Calu3 (cell line): ENCODE measurements at regions not wholly inside any gene's neighbourhood (a gene's known extent, or its start where the extent isn't known, plus 50 kb on each side); places are given as distances from the start of the nearest gene placed in this dataset.

Experiments used
- BruUV-seq: library from RNA; stranded (reverse); fragments of 400-500 nt; replicated peaks from 2 replicates; lab custom pipeline; 2021; lab: Mats Ljungman, UMichigan
- CTCF ChIA-PET: fragments of 300-600 bp; sonication (Branson Sonifier 250); formaldehyde crosslinking; loops from one replicate; lab custom pipeline; 2022; ENCODE audit warnings: antibody characterized with exemption; lab: Charles Lee
- DNase-seq: peaks from one replicate; pipeline ENCODE4 v3.0.0; 2022
- H3K27ac Mint-ChIP-seq: one replicate; pipeline ENCODE4 v1.8.0; 2022; ENCODE audit warnings: mixed read lengths; ENCODE audit not compliant: unreplicated experiment
- H3K27me3 Mint-ChIP-seq: one replicate; pipeline ENCODE4 v1.8.0; 2022; ENCODE audit warnings: mixed read lengths; ENCODE audit not compliant: unreplicated experiment
- H3K36me3 Mint-ChIP-seq: one replicate; pipeline ENCODE4 v1.8.0; 2022; ENCODE audit warnings: mild to moderate bottlenecking, moderate library complexity, mixed read lengths; ENCODE audit not compliant: insufficient read depth, unreplicated experiment
- H3K4me1 Mint-ChIP-seq: one replicate; pipeline ENCODE4 v1.8.0; 2022; ENCODE audit warnings: mild to moderate bottlenecking, low read depth, mixed read lengths; ENCODE audit not compliant: unreplicated experiment
- H3K4me3 Mint-ChIP-seq: one replicate; pipeline ENCODE4 v1.8.0; 2022; ENCODE audit warnings: mild to moderate bottlenecking, low read depth, moderate library complexity, mixed read lengths; ENCODE audit not compliant: unreplicated experiment
- H3K9me3 Mint-ChIP-seq: one replicate; pipeline ENCODE4 v1.8.0; 2022; ENCODE audit warnings: low read depth, mixed read lengths; ENCODE audit not compliant: unreplicated experiment
- CTCF ChIP-seq: fragments of 200-600 bp; IDR thresholded peaks from one replicate; pipeline ENCODE4 v1.8.0; 2022; ENCODE audit warnings: antibody characterized with exemption; ENCODE audit not compliant: unreplicated experiment
- intact Hi-C: fragments of 100-400 bp; cut with micrococcal nuclease; formaldehyde crosslinking; loops from one replicate; pipeline ENCODE4 v1.10.0; 2022; ENCODE audit not compliant: unreplicated experiment

DNA sequence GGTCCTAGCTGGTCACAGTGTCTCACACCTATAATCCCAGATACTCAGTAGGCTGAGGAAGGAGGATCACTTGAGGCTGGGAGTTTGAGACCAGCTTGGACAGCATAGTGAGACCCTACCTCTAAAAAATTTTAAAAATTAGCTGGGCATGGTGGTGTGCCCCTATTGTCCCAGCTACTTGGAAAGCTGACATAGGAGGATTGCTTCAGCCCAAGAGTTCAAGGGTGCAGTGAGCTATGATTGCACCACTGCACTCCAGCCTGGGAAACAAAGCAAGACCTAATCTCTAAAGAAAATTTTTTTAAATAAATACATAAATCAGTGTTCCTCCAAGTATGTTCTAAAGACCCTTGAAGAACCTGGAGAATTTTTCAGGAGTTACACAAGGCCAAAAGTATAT is 50.6 kb upstream of the GNAO1 start:
- Mint-ChIP-seq H3K4me1 (peaks cover 9% of the 10 kb centered on the region), H3K9me3 (no peaks in the 10 kb centered on the region), H3K36me3 (no peaks in the 10 kb centered on the region), H3K4me3 (no peak overlapping the region), H3K27me3 (peaks cover 37% of the 10 kb centered on the region), H3K27ac (no peak overlapping the region)
- DNase-seq, result no peak
- no peak for TF ChIP-seq CTCF
- CTCF ChIA-PET, result no interaction called here
- intact Hi-C loops, result no loop called here
- no TSS peak for BruUV-seq

GRCh38 chr16:56137269-56137668 is 54.0 kb upstream of the GNAO1 start:
- CTCF ChIA-PET, result interaction anchor here (0.7 kb wide), 1 partner anchor 616 kb away, joined by 6 read pairs; no protein-coding TSS in a partner anchor
- no TSS peak for BruUV-seq
- H3K27ac Mint-ChIP-seq, result no peak overlapping the region
- no peak overlapping the region for H3K4me3 Mint-ChIP-seq
- no peaks in the 10 kb centered on the region for H3K36me3 Mint-ChIP-seq
- intact Hi-C loops, result loop anchor here (10.0 kb wide), 2 partner anchors 178 to 192 kb away; no protein-coding TSS in a partner anchor
- H3K9me3 Mint-ChIP-seq, result no peaks in the 10 kb centered on the region
- no peak for TF ChIP-seq CTCF
- no peak for DNase-seq
- H3K27me3 Mint-ChIP-seq, result peaks cover 18% of the 10 kb centered on the region
- peaks cover 9% of the 10 kb centered on the region for H3K4me1 Mint-ChIP-seq

GRCh38 chr16:56136256-56136655 is 55.0 kb upstream of the GNAO1 start:
- no peak for TF ChIP-seq CTCF
- BruUV-seq, result no TSS peak

DNA sequence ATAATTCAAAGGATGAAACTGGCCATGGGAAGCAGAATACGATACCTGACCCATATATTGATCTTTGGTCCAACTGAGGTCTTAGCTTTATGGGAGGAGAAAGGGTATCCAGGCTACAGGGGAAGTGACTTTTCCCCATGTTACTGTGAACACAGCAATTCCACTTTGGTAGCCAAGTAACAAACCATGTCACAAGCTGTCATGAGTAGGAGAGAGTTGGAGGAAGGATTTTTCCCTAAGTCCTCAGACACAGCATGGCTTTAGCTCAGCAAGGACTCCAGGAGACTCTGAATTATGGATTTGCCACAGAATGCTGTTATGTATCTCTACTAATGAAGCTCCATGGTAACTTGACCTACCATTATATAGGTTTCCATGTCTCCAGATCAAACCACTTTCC is 56.5 kb upstream of the GNAO1 start:
- no peak overlapping the region for H3K4me3 Mint-ChIP-seq
- DNase-seq, result no peak
- H3K4me1 Mint-ChIP-seq, result peaks cover 9% of the 10 kb centered on the region
- no peaks in the 10 kb centered on the region for H3K36me3 Mint-ChIP-seq
- intact Hi-C loops, result loop anchor here (10.0 kb wide), 2 partner anchors 180 to 190 kb away; no protein-coding TSS in a partner anchor
- no peak for TF ChIP-seq CTCF
- BruUV-seq, result no TSS peak
- peaks cover 18% of the 10 kb centered on the region for H3K27me3 Mint-ChIP-seq
- H3K27ac Mint-ChIP-seq, result no peak overlapping the region
- CTCF ChIA-PET, result interaction anchor here (0.6 kb wide), 1 partner anchor 12 kb away, joined by 3 read pairs; no protein-coding TSS in a partner anchor
- H3K9me3 Mint-ChIP-seq, result no peaks in the 10 kb centered on the region

More at GRCh38 chr16:56136256-56136655, 55.0 kb upstream of the GNAO1 start:
- Mint-ChIP-seq H3K4me3 (no peak overlapping the region), H3K27ac (no peak overlapping the region), H3K4me1 (peaks cover 9% of the 10 kb centered on the region), H3K27me3 (peaks cover 18% of the 10 kb centered on the region), H3K36me3 (no peaks in the 10 kb centered on the region), H3K9me3 (no peaks in the 10 kb centered on the region)
- DNase-seq, result no peak
- CTCF ChIA-PET, result no interaction called here
- intact Hi-C loops, result loop anchor here (10.0 kb wide), 2 partner anchors 179 to 191 kb away; no protein-coding TSS in a partner anchor
